Stimulated activated effector memory CD8-positive, alpha-beta T cell treated with anti-CD3 and anti-CD28 coated beads, Interleukin-12 subunit alpha, Interleukin-12 subunit beta, amount 100 ng/mL, for 72 hours (primary cell): ENCODE measurements at regions not wholly inside any gene's neighbourhood (a gene's known extent, or its start where the extent isn't known, plus 50 kb on each side); places are given as distances from the start of the nearest gene placed in this dataset.
"Not testable (repeated sequence)": the region's sequence is repeated elsewhere in the genome, so short reads cannot be mapped to it uniquely, and the experiment has no call there.

Experiments
- ATAC-seq: fragments of 150-1000 bp; cut with Tn5 transposase; 2 replicates; pipeline ENCODE4 v1.10.0; 2021
- DNase-seq, 2 donors: peaks; one replicate each; pipeline ENCODE4 v3.0.0; 2021 to 2022; ENCODE audit warnings: low spot score in 2 of 2
- H3K27ac Mint-ChIP-seq: one replicate; pipeline ENCODE4 v1.8.0; 2022; ENCODE audit warnings: mild to moderate bottlenecking, mixed read lengths
- H3K36me3 Mint-ChIP-seq: one replicate; pipeline ENCODE4 v1.8.0; 2022; ENCODE audit warnings: mild to moderate bottlenecking, mixed read lengths
- H3K4me1 Mint-ChIP-seq: one replicate; pipeline ENCODE4 v1.8.0; 2022; ENCODE audit warnings: mixed read lengths
- H3K4me3 Mint-ChIP-seq: one replicate; pipeline ENCODE4 v1.8.0; 2022; ENCODE audit warnings: mild to moderate bottlenecking, mixed read lengths
- H3K9me3 Mint-ChIP-seq: one replicate; pipeline ENCODE4 v1.8.0; 2022; ENCODE audit warnings: mixed read lengths

DNA sequence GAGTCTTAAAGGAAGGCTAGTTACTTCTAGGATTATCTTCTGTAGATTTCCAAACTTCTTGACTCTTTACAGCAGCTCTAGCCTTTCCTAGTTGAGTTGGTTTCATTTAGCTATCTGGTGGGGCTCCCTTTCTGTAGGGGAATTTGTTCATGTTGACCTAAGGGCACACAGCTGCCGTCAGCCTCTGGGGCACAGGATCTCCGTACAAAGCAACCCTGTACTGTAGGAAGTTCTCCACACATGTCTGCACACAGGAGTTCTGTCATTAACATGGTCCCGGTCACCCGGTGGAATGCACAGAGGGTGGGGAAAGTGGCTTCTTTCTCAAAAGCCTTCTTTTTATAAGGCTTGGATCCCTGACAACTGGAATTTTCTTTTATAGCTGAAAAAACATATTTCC, 88.7 kb upstream of the TNIK start:
- ATAC-seq = no peak
- no peaks in the 10 kb centered on the region for H3K9me3 Mint-ChIP-seq
- no peaks in the 10 kb centered on the region for H3K36me3 Mint-ChIP-seq
- H3K4me3 Mint-ChIP-seq = no peak overlapping the region
- H3K4me1 Mint-ChIP-seq = no peaks in the 10 kb centered on the region
- H3K27ac Mint-ChIP-seq = no peak overlapping the region
- DNase-seq = no peak

- Mint-ChIP-seq H3K36me3 (no peaks in the 10 kb centered on the region), H3K4me3 (no peak overlapping the region), H3K9me3 (no peaks in the 10 kb centered on the region), H3K4me1 (no peaks in the 10 kb centered on the region), H3K27ac (no peak overlapping the region)
- ATAC-seq = no peak
- DNase-seq = no peak
Observed at GRCh38 chr3:171543759-171544300, 83.6 kb upstream of the TNIK start.

DNA sequence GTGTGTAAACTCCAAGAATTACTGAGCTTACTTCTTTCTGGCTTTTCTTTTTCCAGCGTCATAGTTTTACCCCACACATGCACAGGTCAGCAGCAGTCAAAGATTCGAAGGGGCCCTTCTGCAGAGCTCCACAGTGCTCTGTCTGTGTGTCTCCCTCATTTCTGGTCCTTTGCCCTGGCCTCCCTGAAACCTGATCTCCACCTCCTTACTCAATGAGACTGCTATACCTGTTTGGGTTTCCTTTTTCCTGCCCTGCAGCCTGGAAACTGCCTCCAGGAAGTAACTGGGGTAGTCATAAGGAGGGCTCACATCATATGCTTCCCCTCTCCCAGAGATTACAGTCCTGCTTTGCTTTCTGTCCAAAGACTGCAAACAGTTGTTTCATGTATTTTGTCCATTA, 82.8 kb upstream of the TNIK start:
- no peaks in the 10 kb centered on the region for H3K9me3 Mint-ChIP-seq
- no peaks in the 10 kb centered on the region for H3K4me1 Mint-ChIP-seq
- H3K27ac Mint-ChIP-seq = no peak overlapping the region
- ATAC-seq (no peak), DNase-seq (no peak)
- no peak overlapping the region for H3K4me3 Mint-ChIP-seq
- H3K36me3 Mint-ChIP-seq = no peaks in the 10 kb centered on the region

DNA sequence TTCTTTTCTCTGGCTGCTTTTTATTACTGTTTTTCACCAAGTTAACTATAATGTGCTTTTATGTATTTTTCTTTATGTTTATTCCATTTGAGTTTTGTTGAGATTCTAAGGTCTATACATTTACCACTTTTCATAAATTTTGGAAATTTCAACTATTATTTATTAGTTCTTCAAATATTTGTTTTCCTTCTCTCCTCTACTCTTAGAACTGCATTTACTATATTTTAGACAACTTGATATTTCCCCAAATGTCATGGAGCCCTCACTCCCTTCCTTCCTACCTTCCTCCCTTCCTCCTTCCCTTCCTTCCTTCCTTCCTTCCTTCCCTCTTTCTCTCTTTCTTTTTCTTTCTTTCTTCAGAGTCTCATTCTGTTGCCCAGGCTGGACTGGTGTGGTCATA, 81.4 kb upstream of the TNIK start:
- no peak overlapping the region for H3K4me3 Mint-ChIP-seq

GRCh38 chr3:171541181-171541580, 81.0 kb upstream of the TNIK start:
- H3K4me3 Mint-ChIP-seq = no peak overlapping the region
- no peaks in the 10 kb centered on the region for H3K4me1 Mint-ChIP-seq
- no peaks in the 10 kb centered on the region for H3K9me3 Mint-ChIP-seq
- H3K36me3 Mint-ChIP-seq = no peaks in the 10 kb centered on the region
- no peak overlapping the region for H3K27ac Mint-ChIP-seq
- no peak for DNase-seq
- ATAC-seq = no peak

More for the DNA sequence above, 81.4 kb upstream of the TNIK start:
- Mint-ChIP-seq H3K27ac (no peak overlapping the region), H3K9me3 (no peaks in the 10 kb centered on the region), H3K36me3 (no peaks in the 10 kb centered on the region), H3K4me1 (no peaks in the 10 kb centered on the region)
- ATAC-seq (no peak), DNase-seq (no peak)

DNA sequence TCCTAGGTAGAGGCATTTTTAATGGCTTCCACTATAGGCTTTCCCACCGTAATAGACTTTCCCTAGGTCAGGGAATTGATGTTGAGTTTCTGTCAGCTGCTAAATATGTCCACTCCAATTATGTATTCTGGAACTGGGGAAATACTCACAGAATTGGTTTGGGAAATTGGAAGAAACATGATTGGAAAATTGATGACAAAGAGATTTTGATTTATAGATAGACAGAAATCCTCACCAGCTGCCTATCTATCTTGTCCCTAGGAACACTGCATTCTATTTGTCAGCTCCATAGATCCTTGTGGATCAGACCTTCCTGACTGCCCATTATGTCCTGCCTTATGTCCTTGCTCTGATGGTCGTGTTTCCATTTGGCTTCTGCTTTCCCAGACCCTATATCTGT, 75.6 kb upstream of the TNIK start:
- ATAC-seq (no peak), DNase-seq (no peak)
- Mint-ChIP-seq H3K36me3 (no peaks in the 10 kb centered on the region), H3K9me3 (no peaks in the 10 kb centered on the region), H3K4me1 (no peaks in the 10 kb centered on the region), H3K27ac (no peak overlapping the region), H3K4me3 (no peak overlapping the region)

DNA sequence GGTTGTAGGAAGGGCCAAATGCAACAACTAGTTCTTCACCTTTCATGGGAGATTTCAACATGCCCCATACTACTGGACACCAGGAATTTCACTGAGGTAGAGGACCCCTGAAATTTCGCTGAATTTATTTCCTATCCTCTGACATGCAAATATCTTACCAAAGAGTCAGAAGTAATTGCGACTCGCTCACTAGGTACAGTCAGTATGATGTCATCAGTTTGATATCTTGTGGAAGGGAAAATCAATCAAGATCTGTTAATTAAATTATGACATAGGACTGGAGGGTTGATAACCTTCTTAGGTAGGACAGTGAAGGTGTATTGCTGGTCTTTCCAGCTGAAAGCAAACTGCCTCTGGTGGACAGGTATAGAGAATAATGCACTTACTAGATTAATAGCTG, 74.9 kb upstream of the TNIK start:
- ATAC-seq = no peak
- no peaks in the 10 kb centered on the region for H3K4me1 Mint-ChIP-seq
- DNase-seq = no peak
- H3K4me3 Mint-ChIP-seq = no peak overlapping the region
- no peaks in the 10 kb centered on the region for H3K9me3 Mint-ChIP-seq
- no peaks in the 10 kb centered on the region for H3K36me3 Mint-ChIP-seq
- no peak overlapping the region for H3K27ac Mint-ChIP-seq

GRCh38 chr3:171533702-171534101, 73.5 kb upstream of the TNIK start:
- Mint-ChIP-seq H3K36me3 (no peaks in the 10 kb centered on the region), H3K9me3 (no peaks in the 10 kb centered on the region), H3K4me1 (no peaks in the 10 kb centered on the region), H3K27ac (no peak overlapping the region), H3K4me3 (no peak overlapping the region)
- ATAC-seq = no peak
- no peak for DNase-seq

DNA sequence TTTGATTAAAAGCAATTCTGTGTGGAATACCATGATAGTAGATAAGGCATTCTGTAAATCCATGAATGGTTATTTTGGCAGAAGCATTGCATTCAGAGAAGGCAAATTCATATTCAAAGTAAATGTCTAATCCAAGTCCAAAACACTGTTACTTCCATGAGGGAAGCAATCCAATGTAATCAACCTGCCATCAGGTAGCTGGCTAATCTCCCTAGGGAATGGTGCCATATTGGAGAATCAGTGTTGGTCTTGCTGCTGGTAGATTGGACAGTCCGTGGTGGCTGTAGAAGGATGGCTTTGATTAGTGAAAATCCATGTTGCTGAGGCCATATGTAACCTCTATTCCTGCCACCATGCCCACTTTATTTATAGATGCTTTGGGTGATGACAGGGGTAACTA, 72.1 kb upstream of the TNIK start:
- Mint-ChIP-seq H3K27ac (no peak overlapping the region), H3K4me3 (no peak overlapping the region), H3K36me3 (no peaks in the 10 kb centered on the region), H3K4me1 (no peaks in the 10 kb centered on the region), H3K9me3 (no peaks in the 10 kb centered on the region)
- DNase-seq (no peak), ATAC-seq (no peak)

- H3K27ac Mint-ChIP-seq = no peak overlapping the region
- no peak for DNase-seq
- H3K4me3 Mint-ChIP-seq = no peak overlapping the region
- H3K4me1 Mint-ChIP-seq = no peaks in the 10 kb centered on the region
- H3K9me3 Mint-ChIP-seq = no peaks in the 10 kb centered on the region
- ATAC-seq = no peak
- H3K36me3 Mint-ChIP-seq = no peaks in the 10 kb centered on the region
Observed at GRCh38 chr3:171531716-171532115, 71.5 kb upstream of the TNIK start.

DNA sequence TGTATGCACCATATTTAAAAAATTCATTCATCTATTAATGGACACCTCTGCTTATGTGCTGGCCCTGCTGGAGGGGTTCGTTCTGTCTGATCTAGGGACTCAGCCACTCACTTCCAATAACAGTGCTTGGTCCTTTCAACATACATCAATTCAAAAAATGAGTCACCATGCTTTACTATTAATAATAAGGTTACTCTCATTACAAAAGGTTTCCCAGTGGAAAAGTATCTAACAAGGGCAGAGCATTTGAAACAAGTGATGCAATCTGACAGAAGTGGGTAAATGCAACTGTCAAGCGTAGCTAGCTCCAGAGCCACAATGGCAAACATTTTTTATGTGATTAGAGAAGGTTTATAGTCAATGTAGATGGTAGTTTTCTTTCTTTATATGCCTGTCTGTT, 67.9 kb upstream of the TNIK start:
- no peak overlapping the region for H3K4me3 Mint-ChIP-seq
- H3K9me3 Mint-ChIP-seq = no peaks in the 10 kb centered on the region
- H3K36me3 Mint-ChIP-seq = no peaks in the 10 kb centered on the region
- H3K4me1 Mint-ChIP-seq = peaks cover 4% of the 10 kb centered on the region
- no peak for ATAC-seq
- no peak overlapping the region for H3K27ac Mint-ChIP-seq
- no peak for DNase-seq

- peaks cover 4% of the 10 kb centered on the region for H3K4me1 Mint-ChIP-seq
- ATAC-seq (no peak), DNase-seq (no peak)
- no peaks in the 10 kb centered on the region for H3K36me3 Mint-ChIP-seq
- no peak overlapping the region for H3K27ac Mint-ChIP-seq
- no peaks in the 10 kb centered on the region for H3K9me3 Mint-ChIP-seq
- no peak overlapping the region for H3K4me3 Mint-ChIP-seq
Observed at GRCh38 chr3:171526869-171527268, 66.7 kb upstream of the TNIK start.

- ATAC-seq = no peak
- no peaks in the 10 kb centered on the region for H3K9me3 Mint-ChIP-seq
- no peak overlapping the region for H3K27ac Mint-ChIP-seq
- no peaks in the 10 kb centered on the region for H3K36me3 Mint-ChIP-seq
- no peak overlapping the region for H3K4me3 Mint-ChIP-seq
- no peak for DNase-seq
- peaks cover 4% of the 10 kb centered on the region for H3K4me1 Mint-ChIP-seq
Observed at GRCh38 chr3:171526146-171526545, 65.9 kb upstream of the TNIK start.

DNA sequence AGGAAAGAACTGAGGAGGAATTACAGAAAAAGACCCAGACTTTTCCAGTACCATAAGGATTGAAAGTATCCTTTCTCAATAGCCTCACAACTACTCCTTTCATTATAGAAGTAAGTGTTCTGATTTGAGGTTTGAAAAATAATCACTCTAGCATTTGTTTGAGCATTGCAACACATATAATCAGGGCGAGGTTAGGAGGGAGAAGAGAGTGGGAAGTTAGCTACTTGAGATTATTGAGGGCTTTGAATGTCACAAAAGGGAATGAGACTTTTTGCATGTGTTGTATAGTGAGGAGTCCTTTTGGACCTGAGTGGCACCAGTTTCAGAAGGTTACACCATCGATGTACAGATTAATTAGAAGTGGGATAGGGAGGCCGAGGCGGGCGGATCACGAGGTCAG, 65.2 kb upstream of the TNIK start:
- H3K9me3 Mint-ChIP-seq = no peaks in the 10 kb centered on the region
- H3K4me3 Mint-ChIP-seq = no peak overlapping the region
- DNase-seq (no peak), ATAC-seq (no peak)
- no peaks in the 10 kb centered on the region for H3K36me3 Mint-ChIP-seq
- H3K27ac Mint-ChIP-seq = no peak overlapping the region
- peaks cover 4% of the 10 kb centered on the region for H3K4me1 Mint-ChIP-seq

GRCh38 chr3:171524921-171525310, 64.7 kb upstream of the TNIK start:
- Mint-ChIP-seq H3K4me1 (peaks cover 4% of the 10 kb centered on the region), H3K27ac (no peak overlapping the region), H3K9me3 (no peaks in the 10 kb centered on the region), H3K36me3 (no peaks in the 10 kb centered on the region), H3K4me3 (no peak overlapping the region)
- DNase-seq (no peak), ATAC-seq (no peak)

GRCh38 chr3:171522651-171523050, 62.4 kb upstream of the TNIK start:
- DNase-seq (no peak), ATAC-seq (no peak)
- peaks cover 4% of the 10 kb centered on the region for H3K4me1 Mint-ChIP-seq
- H3K27ac Mint-ChIP-seq = peak overlapping the region; percentile 32
- no peaks in the 10 kb centered on the region for H3K36me3 Mint-ChIP-seq
- H3K9me3 Mint-ChIP-seq = no peaks in the 10 kb centered on the region
- no peak overlapping the region for H3K4me3 Mint-ChIP-seq

DNA sequence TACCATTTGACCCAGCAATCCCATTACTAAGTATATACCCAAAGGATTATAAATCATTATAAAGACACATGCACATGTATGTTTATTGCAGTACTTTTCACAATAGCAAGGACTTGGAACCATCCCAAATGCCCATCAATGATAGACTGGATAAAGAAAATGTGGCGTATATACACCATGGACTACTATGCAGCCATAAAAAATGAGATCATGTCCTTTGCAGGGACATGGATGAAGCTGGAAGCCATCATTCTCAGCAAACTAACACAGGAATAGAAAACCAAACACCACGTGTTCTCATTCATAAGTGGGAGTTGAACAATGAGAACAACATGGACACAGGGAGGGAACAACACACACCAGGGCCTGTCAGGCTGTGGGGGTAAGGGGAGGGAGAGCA, 59.2 kb upstream of the TNIK start:
- H3K4me3 Mint-ChIP-seq, H3K27ac Mint-ChIP-seq, H3K4me1 Mint-ChIP-seq, DNase-seq, H3K9me3 Mint-ChIP-seq, ATAC-seq, H3K36me3 Mint-ChIP-seq: not testable (repeated sequence)
